ENCODE measurements at regions not wholly inside any gene's neighbourhood (a gene's known extent, or its start where the extent isn't known, plus 50 kb on each side); places are given as distances from the start of the nearest gene placed in this dataset.

- TF ChIP-seq, protein P1, sequence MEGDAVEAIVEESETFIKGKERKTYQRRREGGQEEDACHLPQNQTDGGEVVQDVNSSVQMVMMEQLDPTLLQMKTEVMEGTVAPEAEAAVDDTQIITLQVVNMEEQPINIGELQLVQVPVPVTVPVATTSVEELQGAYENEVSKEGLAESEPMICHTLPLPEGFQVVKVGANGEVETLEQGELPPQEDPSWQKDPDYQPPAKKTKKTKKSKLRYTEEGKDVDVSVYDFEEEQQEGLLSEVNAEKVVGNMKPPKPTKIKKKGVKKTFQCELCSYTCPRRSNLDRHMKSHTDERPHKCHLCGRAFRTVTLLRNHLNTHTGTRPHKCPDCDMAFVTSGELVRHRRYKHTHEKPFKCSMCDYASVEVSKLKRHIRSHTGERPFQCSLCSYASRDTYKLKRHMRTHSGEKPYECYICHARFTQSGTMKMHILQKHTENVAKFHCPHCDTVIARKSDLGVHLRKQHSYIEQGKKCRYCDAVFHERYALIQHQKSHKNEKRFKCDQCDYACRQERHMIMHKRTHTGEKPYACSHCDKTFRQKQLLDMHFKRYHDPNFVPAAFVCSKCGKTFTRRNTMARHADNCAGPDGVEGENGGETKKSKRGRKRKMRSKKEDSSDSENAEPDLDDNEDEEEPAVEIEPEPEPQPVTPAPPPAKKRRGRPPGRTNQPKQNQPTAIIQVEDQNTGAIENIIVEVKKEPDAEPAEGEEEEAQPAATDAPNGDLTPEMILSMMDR (IDR thresholded peaks at IDR 0.05), result no peak
- TF ChIP-seq POLR2A (IDR thresholded peaks at IDR 0.05), result no peak
Measured at GRCh38 chr1:4095433-4095971, 195.4 kb upstream of the C1orf174 start.
